Activated CD4-positive, alpha-beta T cell treated with anti-CD3 and anti-CD28 coated beads, Interleukin-2, amount 10 ng/mL, durations not matched to agents 7 days and 5 days (primary cell): ENCODE measurements at regions not wholly inside any gene's neighbourhood (a gene's known extent, or its start where the extent isn't known, plus 50 kb on each side); places are given as distances from the start of the nearest gene placed in this dataset.

ENCODE experiments used
- CTCF ChIA-PET: fragments of 350-600 bp; sonication (Branson Sonifier 250); formaldehyde crosslinking; loops from one replicate; lab custom pipeline; 2021; ENCODE audit warnings: antibody characterized with exemption; lab: Charles Lee
- POLR2A ChIA-PET: fragments of 350-600 bp; sonication (Branson Sonifier 250); formaldehyde crosslinking; loops from one replicate; lab custom pipeline; 2021; ENCODE audit warnings: antibody characterized with exemption; lab: Charles Lee
- DNase-seq: peaks from one replicate; pipeline ENCODE4 v3.0.0-alpha.2; 2020
- H3K27ac Mint-ChIP-seq: one replicate; pipeline ENCODE4 v1.8.0; 2021; ENCODE audit warnings: mild to moderate bottlenecking, moderate library complexity, mixed read lengths
- H3K27me3 Mint-ChIP-seq: one replicate; pipeline ENCODE4 v1.8.0; 2021; ENCODE audit warnings: mixed read lengths
- H3K36me3 Mint-ChIP-seq: one replicate; pipeline ENCODE4 v1.8.0; 2021; ENCODE audit warnings: low read depth, mixed read lengths
- H3K4me1 Mint-ChIP-seq: one replicate; pipeline ENCODE4 v1.8.0; 2021; ENCODE audit warnings: mixed read lengths
- H3K4me3 Mint-ChIP-seq: one replicate; pipeline ENCODE4 v1.8.0; 2021; ENCODE audit warnings: mild to moderate bottlenecking, moderate library complexity, mixed read lengths
- H3K9me3 Mint-ChIP-seq: one replicate; pipeline ENCODE4 v1.8.0; 2021; ENCODE audit warnings: mixed read lengths

DNA sequence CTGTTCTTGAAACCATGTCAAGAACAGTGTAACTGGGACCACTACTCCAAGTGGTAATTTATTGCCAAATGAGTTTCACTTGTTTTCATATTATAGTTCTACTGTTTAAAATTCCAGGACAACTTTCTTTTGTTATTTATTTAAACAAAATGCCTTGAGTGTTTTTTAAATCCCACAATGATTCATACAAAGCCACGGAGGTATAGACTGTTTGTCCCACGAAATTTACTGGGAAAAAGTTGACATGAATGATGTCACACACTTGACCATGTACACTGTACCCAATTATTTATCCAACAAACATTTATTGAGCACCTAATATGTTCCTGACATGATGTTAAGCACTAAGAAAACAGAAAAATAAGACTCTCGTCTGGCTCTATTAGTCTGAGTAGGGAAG lies 243.9 kb upstream of the SIX2 start:
- no peaks in the 10 kb centered on the region for H3K36me3 Mint-ChIP-seq
- H3K4me1 Mint-ChIP-seq: no peaks in the 10 kb centered on the region
- peaks cover 19% of the 10 kb centered on the region for H3K27me3 Mint-ChIP-seq
- ChIA-PET POLR2A (no interaction called here), CTCF (no interaction called here)
- no peak overlapping the region for H3K4me3 Mint-ChIP-seq
- no peaks in the 10 kb centered on the region for H3K9me3 Mint-ChIP-seq
- no peak for DNase-seq
- no peak overlapping the region for H3K27ac Mint-ChIP-seq

DNA sequence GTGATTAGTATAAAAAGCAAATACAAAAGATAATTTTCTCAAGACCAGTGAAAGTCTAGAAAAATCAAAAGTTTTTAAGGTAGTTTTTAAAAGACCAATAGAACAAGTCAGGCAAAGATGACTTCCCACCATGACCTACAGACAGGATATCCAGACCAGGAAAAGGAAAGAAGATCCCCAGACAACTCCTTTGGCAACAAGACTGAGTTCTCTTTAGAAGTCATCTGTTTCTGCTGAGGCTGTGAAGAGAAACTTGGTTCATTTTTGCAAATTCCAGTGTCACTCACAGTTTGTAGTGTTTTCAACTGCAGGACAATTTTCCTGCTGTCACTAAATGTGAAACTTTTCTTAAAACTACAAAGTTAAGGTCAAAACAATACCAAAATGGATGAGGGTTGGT lies 240.9 kb upstream of the SIX2 start:
- H3K36me3 Mint-ChIP-seq: no peaks in the 10 kb centered on the region
- H3K9me3 Mint-ChIP-seq: no peaks in the 10 kb centered on the region
- no peaks in the 10 kb centered on the region for H3K4me1 Mint-ChIP-seq
- no peak overlapping the region for H3K27ac Mint-ChIP-seq
- H3K4me3 Mint-ChIP-seq: no peak overlapping the region
- DNase-seq: no peak
- peaks cover 23% of the 10 kb centered on the region for H3K27me3 Mint-ChIP-seq
- ChIA-PET CTCF (no interaction called here), POLR2A (no interaction called here)

DNA sequence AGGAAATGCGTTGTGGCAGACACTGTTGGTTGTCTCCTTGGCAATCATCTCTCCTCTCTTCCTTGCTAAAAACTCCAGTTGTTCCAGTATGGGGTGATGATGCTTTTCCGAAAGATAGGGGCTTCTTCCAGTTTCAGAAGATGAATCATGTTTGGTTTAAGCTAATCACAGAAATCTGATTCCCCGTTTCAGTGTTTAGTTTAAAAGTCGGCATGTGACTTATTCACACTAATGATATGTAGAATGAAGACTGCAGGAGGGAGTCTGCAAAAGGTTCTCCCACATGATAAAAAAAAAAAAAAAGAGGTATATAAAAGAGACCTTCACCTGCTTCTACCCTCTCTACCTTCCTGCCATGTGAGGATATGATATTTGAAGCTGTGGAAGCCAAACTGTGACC lies 239.0 kb upstream of the SIX2 start:
- CTCF ChIA-PET: no interaction called here
- peaks cover 24% of the 10 kb centered on the region for H3K27me3 Mint-ChIP-seq
- no peak overlapping the region for H3K27ac Mint-ChIP-seq
- no peak for DNase-seq
- no peak overlapping the region for H3K4me3 Mint-ChIP-seq
- no peaks in the 10 kb centered on the region for H3K9me3 Mint-ChIP-seq
- no peaks in the 10 kb centered on the region for H3K4me1 Mint-ChIP-seq
- POLR2A ChIA-PET: no interaction called here
- no peaks in the 10 kb centered on the region for H3K36me3 Mint-ChIP-seq

DNA sequence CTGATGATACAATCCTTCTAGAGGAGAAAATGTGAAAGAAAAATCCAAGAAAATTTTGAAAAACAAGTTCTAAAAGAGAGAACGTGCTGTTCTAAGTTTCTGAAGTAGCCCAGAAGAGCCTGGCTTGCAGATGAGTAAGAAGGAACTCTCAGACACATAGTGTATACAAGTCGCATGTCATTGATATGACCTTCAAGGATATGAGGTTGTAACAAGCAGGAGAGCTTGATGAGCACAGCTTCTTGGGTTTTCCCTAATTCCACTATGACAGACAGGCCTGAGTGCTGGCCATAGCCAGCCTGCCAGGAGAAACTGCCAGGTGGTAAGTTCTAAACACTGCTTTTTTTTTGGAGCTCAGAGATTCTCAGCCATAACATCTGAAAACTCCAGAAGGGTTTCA lies 235.7 kb upstream of the SIX2 start:
- POLR2A ChIA-PET: no interaction called here
- Mint-ChIP-seq H3K27ac (no peak overlapping the region), H3K4me1 (no peaks in the 10 kb centered on the region), H3K9me3 (no peaks in the 10 kb centered on the region), H3K27me3 (peaks cover 22% of the 10 kb centered on the region), H3K36me3 (no peaks in the 10 kb centered on the region), H3K4me3 (no peak overlapping the region)
- no peak for DNase-seq
- CTCF ChIA-PET: no interaction called here

DNA sequence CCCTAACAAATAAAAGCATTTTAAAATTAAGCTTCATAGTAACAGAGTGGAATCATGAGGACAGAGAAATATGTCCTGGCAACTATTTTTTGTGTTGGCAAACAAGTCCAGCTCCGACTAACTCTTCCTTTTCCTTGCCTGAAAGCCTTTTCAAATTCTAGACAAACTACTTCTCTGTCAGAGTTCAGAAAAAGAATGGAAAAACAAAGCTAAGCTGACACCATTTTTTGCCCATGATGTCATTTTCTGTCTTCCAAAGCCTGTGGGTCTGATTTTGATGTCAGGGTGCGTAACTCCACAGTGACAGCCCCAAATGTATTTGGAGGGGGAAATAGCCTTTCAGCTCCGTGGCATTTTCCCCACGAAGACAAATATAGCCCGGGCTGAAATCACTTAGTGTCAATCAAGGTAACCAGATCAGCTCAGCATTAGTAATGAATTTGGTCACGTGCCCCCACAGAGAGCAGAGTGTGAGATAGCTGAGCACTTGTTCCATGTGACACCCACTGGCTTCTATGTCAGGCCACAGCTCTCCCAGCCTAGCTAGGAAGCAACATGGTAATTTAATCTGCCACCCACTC lies 233.0 kb upstream of the SIX2 start:
- no peak overlapping the region for H3K27ac Mint-ChIP-seq
- no peaks in the 10 kb centered on the region for H3K9me3 Mint-ChIP-seq
- ChIA-PET CTCF (no interaction called here), POLR2A (interaction anchor here (0.6 kb wide), 1 partner anchor 24 kb away, joined by 3 read pairs; no protein-coding TSS in a partner anchor)
- no peaks in the 10 kb centered on the region for H3K36me3 Mint-ChIP-seq
- peaks cover 15% of the 10 kb centered on the region for H3K27me3 Mint-ChIP-seq
- H3K4me3 Mint-ChIP-seq: no peak overlapping the region
- no peaks in the 10 kb centered on the region for H3K4me1 Mint-ChIP-seq
- DNase-seq: no peak

DNA sequence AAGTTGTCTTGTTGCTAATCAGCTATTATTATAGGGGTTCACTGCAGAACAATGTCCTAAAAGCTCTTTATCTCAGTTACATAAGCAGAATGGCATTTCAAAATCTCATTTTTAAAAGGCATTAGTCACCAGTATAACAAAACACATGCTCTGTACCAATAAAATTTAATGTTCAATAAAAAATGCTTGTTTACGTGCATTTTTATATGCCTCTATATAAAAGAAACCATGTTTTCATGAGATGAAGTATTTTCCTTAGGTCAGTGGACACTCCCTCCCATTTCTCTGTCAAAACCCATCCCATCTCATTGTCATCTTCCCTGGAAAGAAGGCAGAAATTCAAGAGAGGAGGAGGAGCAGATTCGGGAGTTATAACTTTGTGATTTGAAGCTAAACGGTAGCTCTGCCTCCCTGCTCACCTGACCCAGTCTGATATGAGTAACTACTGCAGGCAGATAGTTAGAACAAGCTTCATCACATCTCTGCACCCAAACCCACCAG lies 231.9 kb upstream of the SIX2 start:
- peaks cover 16% of the 10 kb centered on the region for H3K27me3 Mint-ChIP-seq

DNA sequence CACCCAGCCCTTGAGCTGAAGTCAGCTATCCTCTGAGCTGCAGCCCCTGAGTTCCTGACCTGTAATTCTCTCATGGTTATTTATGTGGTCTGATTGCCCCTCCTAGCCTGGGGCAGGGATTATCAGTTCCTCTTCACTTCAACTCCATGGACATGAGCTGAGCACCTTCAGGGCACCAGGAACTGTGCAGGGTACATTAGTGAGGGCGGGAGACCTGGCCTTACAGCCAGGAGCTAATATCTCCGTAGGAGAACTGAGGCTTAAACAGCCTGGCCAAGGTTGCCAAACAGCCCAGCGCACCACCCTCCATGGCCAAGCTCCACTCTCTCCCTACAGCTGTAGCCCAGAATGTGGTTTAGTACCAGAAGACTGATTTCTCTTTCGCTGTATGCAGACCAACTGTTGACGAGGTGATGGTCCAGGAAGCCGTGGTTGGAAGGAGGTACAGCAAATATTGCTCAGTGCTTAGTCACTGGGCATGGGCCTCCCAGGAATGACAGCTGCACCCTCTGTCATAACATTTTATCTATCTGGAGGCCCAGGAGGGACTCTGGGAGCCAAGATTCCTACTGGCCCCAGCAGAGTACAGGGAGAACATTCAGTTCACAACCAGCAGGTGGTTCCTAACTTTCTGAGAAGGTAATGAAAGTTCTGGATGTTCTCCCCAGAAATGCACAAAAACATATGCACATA lies 228.7 kb upstream of the SIX2 start:
- Mint-ChIP-seq H3K4me1 (no peaks in the 10 kb centered on the region), H3K4me3 (no peak overlapping the region), H3K27me3 (peaks cover 17% of the 10 kb centered on the region), H3K36me3 (no peaks in the 10 kb centered on the region), H3K27ac (no peak overlapping the region), H3K9me3 (no peaks in the 10 kb centered on the region)
- CTCF ChIA-PET: no interaction called here
- POLR2A ChIA-PET: no interaction called here
- no peak for DNase-seq

More for the DNA sequence above, 231.9 kb upstream of the SIX2 start:
- no peaks in the 10 kb centered on the region for H3K4me1 Mint-ChIP-seq
- H3K36me3 Mint-ChIP-seq: no peaks in the 10 kb centered on the region
- POLR2A ChIA-PET: no interaction called here
- CTCF ChIA-PET: no interaction called here
- DNase-seq: no peak
- H3K9me3 Mint-ChIP-seq: no peaks in the 10 kb centered on the region
- H3K27ac Mint-ChIP-seq: no peak overlapping the region
- no peak overlapping the region for H3K4me3 Mint-ChIP-seq

DNA sequence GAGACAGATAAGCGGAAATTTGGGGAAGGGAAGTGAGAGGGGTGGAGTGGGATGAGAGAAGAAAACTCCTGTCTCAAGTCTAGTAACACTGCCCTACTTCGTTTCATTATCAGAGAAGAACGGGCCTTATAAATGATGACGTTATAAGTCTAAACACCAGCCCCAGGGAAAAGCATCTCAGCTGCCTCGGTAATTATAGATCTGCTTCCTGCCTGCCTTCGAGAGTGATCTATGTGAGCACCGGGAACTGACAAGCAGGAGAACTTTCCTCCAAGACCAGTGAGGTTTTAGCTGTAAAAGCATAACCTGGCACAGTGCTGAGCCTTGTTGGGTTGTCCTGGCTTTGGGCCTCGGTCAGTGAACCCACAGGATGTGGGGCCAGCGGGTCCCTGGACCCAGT lies 227.9 kb upstream of the SIX2 start:
- POLR2A ChIA-PET: no interaction called here
- H3K27ac Mint-ChIP-seq: no peak overlapping the region
- CTCF ChIA-PET: no interaction called here
- no peaks in the 10 kb centered on the region for H3K4me1 Mint-ChIP-seq
- no peaks in the 10 kb centered on the region for H3K9me3 Mint-ChIP-seq
- peaks cover 21% of the 10 kb centered on the region for H3K27me3 Mint-ChIP-seq
- DNase-seq: no peak
- no peak overlapping the region for H3K4me3 Mint-ChIP-seq
- H3K36me3 Mint-ChIP-seq: no peaks in the 10 kb centered on the region

DNA sequence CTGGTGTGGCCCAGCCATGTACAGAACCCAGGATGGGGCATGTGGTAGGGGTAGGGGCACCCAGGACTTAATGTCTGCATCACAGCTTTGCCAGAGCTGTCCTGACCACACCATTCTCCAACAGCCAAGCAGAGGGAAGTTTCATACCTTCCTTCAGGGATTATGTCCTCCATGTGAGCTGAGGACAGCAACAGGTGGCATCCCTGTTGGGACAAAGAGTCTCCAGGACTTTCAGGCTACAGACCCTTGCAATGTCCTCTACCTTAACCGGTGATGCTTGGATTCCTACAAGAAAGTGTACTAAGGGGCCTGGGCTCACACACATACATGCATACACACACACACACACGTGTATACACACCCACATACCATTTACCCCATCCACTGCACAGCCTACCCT lies 227.0 kb upstream of the SIX2 start:
- Mint-ChIP-seq H3K27me3 (peaks cover 16% of the 10 kb centered on the region), H3K27ac (no peak overlapping the region), H3K4me1 (no peaks in the 10 kb centered on the region), H3K36me3 (no peaks in the 10 kb centered on the region), H3K4me3 (no peak overlapping the region), H3K9me3 (no peaks in the 10 kb centered on the region)
- CTCF ChIA-PET: no interaction called here
- no peak for DNase-seq
- POLR2A ChIA-PET: no interaction called here

DNA sequence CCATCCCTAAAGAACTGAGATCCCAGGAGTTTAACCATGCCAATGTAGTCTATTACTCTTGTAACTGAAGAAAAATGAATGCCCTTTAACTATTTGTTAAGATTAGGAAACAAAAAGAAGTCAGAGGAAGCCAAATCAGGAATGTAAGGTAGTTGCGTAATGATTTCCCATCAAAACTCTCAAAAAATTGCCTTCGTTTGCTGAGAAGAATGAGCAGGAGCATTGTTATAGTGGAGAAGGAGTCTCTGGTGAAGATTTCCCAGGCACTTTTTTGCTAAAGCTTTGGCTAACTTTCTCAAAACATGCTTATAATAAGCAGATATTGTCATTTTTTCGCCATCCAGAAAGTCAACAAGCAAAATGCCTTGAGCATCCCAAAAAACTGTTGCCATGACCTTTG lies 224.0 kb upstream of the SIX2 start:
- Mint-ChIP-seq H3K36me3 (no peaks in the 10 kb centered on the region), H3K4me3 (no peak overlapping the region), H3K27ac (no peak overlapping the region), H3K9me3 (no peaks in the 10 kb centered on the region), H3K27me3 (peaks cover 15% of the 10 kb centered on the region), H3K4me1 (no peaks in the 10 kb centered on the region)
- ChIA-PET POLR2A (no interaction called here), CTCF (interaction anchor here (0.6 kb wide), 1 partner anchor 261 kb away, joined by 4 read pairs; no protein-coding TSS in a partner anchor)
- no peak for DNase-seq

DNA sequence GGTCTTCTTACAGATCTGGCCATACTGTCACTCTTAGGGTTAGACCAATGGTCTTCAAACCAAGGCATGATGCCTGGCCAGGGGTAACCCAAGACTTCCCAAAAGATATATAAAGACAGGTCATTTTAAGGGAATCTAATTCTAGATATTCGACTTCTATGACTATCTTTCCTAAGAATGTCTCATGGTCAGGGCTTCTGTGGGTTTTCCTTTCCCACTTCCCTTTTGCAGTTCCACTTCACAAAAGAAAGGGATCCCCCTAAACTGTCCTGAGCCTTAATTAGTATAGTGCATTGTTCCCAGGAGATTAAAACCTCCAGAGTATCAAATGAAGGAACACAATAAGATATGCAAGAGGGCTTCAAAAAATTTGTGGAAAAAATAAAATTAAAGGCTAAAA lies 223.6 kb upstream of the SIX2 start:
- no peak for DNase-seq
- peaks cover 14% of the 10 kb centered on the region for H3K27me3 Mint-ChIP-seq
- H3K27ac Mint-ChIP-seq: no peak overlapping the region
- no peaks in the 10 kb centered on the region for H3K9me3 Mint-ChIP-seq
- ChIA-PET CTCF (interaction anchor here (0.6 kb wide), 1 partner anchor 261 kb away, joined by 4 read pairs; no protein-coding TSS in a partner anchor), POLR2A (no interaction called here)
- no peaks in the 10 kb centered on the region for H3K36me3 Mint-ChIP-seq
- H3K4me1 Mint-ChIP-seq: no peaks in the 10 kb centered on the region
- no peak overlapping the region for H3K4me3 Mint-ChIP-seq

DNA sequence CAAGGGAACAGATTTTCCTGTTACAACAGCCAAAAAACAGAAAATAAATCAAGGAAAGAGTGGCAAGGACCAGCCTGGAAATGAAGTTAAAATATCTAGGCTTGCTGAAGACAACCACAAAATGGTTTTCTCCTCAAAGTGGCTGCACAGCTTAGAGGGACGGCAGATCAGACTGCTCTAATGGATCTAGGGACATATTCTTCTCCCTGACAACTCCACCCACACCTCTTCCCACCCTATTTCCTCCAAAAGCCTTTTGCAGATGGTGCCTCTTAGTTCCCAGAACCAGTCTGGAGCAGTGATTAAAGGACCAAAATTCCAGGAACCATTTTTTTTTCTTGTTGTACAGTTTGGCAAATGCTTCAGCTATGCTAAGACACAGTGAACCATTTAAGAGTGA lies 220.2 kb upstream of the SIX2 start:
- H3K4me3 Mint-ChIP-seq: no peak overlapping the region
- no peaks in the 10 kb centered on the region for H3K9me3 Mint-ChIP-seq
- DNase-seq: no peak
- CTCF ChIA-PET: no interaction called here
- no peak overlapping the region for H3K27ac Mint-ChIP-seq
- peaks cover 12% of the 10 kb centered on the region for H3K27me3 Mint-ChIP-seq
- POLR2A ChIA-PET: no interaction called here
- H3K4me1 Mint-ChIP-seq: no peaks in the 10 kb centered on the region
- H3K36me3 Mint-ChIP-seq: no peaks in the 10 kb centered on the region

DNA sequence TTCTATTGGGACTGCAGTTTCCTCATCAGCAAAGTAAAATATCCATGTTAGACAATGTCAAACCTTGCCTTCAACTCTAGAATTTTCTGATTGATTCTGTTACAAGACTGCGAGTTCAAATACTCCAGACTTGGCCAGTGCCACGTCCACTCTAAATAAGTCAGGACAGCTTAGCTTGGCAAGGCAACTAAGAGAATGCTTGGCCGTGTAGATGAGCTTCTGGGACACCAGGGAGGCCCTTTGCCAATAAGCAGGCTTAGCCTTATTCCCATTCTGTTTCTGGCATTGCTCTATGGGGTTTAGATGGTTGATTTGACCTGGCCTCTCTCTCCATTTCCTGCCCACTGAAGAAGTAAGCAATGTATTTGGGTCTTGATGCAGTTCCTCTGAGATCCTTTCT lies 218.1 kb upstream of the SIX2 start:
- Mint-ChIP-seq H3K27ac (no peak overlapping the region), H3K4me3 (no peak overlapping the region), H3K4me1 (no peaks in the 10 kb centered on the region), H3K27me3 (peaks cover 11% of the 10 kb centered on the region), H3K9me3 (no peaks in the 10 kb centered on the region), H3K36me3 (no peaks in the 10 kb centered on the region)
- DNase-seq: no peak
- CTCF ChIA-PET: no interaction called here
- POLR2A ChIA-PET: no interaction called here

DNA sequence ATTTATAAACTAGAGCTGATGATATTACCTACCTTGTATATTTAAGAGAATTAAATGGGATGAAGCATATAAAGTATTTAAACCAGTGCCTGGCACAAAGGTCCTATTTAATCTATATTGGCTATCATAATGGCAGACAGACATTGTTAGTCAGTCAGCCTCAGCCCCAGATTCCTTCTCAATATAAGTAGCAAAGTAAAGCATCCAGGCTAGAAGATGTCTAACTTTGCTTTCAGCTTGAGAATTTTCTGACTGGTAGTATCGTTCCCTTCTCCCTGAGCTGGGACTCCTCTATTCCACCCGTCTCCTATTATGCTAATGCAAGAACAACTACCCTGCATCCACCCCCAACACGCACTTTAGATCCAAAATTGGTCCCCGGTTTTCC lies 215.7 kb upstream of the SIX2 start:
- Mint-ChIP-seq H3K4me3 (no peak overlapping the region), H3K9me3 (no peaks in the 10 kb centered on the region), H3K36me3 (no peaks in the 10 kb centered on the region), H3K27me3 (peaks cover 14% of the 10 kb centered on the region), H3K4me1 (no peaks in the 10 kb centered on the region), H3K27ac (no peak overlapping the region)
- POLR2A ChIA-PET: no interaction called here
- CTCF ChIA-PET: no interaction called here
- DNase-seq: no peak
